Immature natural killer cell (primary cell): ENCODE measurements at regions not wholly inside any gene's neighbourhood (a gene's known extent, or its start where the extent isn't known, plus 50 kb on each side); places are given as distances from the start of the nearest gene placed in this dataset.

Experiments used
- DNase-seq, 3 donors: peaks; one replicate each; pipeline ENCODE4 v3.0.0; 2022; ENCODE audit warnings: mixed read lengths in 1 of 3
- H3K27ac Mint-ChIP-seq, 6 donors: one replicate each; pipeline ENCODE4 v1.8.0; 2020; ENCODE audit warnings: mixed read lengths in 6 of 6, mild to moderate bottlenecking in 5 of 6, inconsistent platforms in 4 of 6, moderate library complexity in 3 of 6
- H3K27me3 Mint-ChIP-seq, 3 donors: one replicate each; pipeline ENCODE4 v1.8.0; 2020 to 2021; ENCODE audit warnings: low read depth in 3 of 3, mild to moderate bottlenecking in 3 of 3, mixed read lengths in 3 of 3, moderate library complexity in 3 of 3, inconsistent platforms in 1 of 3
- H3K36me3 Mint-ChIP-seq, 3 donors: one replicate each; pipeline ENCODE4 v1.8.0; 2020; ENCODE audit warnings: mixed read lengths in 3 of 3, inconsistent platforms in 2 of 3, mild to moderate bottlenecking in 2 of 3
- H3K4me1 Mint-ChIP-seq, 2 donors: one replicate each; pipeline ENCODE4 v1.8.0; 2020; ENCODE audit warnings: inconsistent platforms in 2 of 2, mild to moderate bottlenecking in 2 of 2, mixed read lengths in 2 of 2, moderate library complexity in 1 of 2
- H3K4me3 Mint-ChIP-seq, 5 donors: one replicate each; pipeline ENCODE4 v1.8.0; 2020; ENCODE audit warnings: mild to moderate bottlenecking in 5 of 5, mixed read lengths in 5 of 5, inconsistent platforms in 3 of 5, moderate library complexity in 3 of 5
- H3K9me3 Mint-ChIP-seq, 6 donors: one replicate each; pipeline ENCODE4 v1.8.0; 2020; ENCODE audit warnings: mild to moderate bottlenecking in 6 of 6, mixed read lengths in 6 of 6, inconsistent platforms in 4 of 6, moderate library complexity in 3 of 6

DNA sequence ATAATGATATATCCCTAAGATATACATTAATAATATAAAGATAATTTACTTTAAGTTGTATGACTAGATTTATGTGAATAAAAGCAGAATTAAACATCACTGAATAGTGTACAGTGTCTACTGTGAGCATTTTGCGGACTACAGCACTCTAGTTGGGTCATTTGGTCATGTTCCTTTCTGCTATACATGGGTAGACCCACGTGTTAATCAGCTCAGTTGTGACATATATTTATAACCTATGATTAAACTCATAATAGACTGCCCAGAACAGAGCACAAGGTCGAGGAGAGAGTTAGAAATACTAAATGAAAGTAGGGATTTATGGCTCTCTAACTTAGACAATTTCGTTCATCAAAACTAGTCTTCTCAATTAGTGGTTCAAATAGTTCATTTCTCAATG, 852.7 kb downstream of the EPHA7 start:
- peaks cover 7 to 43% (median 16%) of the 10 kb centered on the region in 6 donors for H3K9me3 Mint-ChIP-seq
- no peak overlapping the region for H3K4me3 Mint-ChIP-seq
- no peaks in the 10 kb centered on the region for H3K4me1 Mint-ChIP-seq
- DNase-seq, result no peak
- no peak overlapping the region for H3K27ac Mint-ChIP-seq
- H3K27me3 Mint-ChIP-seq, result no peaks in the 10 kb centered on the region
- H3K36me3 Mint-ChIP-seq, result no peaks in the 10 kb centered on the region

DNA sequence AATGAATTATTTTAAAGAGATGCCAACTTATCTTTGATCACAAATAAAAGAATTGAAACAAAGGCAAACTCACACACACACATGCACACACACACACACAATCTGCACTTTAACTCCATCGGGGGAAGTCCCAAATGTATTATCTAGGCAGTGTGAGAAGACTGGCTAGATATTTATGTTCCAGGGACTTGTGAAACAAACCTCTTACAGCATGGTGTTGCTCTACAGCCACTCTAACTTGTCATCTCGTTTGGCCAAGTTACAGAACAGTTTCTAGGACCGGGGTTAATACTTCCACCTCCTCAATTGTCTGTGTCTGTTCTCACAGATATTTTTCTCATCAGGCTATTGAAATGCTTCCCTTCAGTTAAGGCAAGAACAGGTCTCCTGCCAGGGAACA, 855.0 kb downstream of the EPHA7 start:
- Mint-ChIP-seq H3K4me1 (no peaks in the 10 kb centered on the region), H3K27ac (no peak overlapping the region), H3K9me3 (peaks cover 4 to 54% (median 19%) of the 10 kb centered on the region in 6 donors), H3K27me3 (peaks cover 0 to 1% (median 0%) of the 10 kb centered on the region in 3 donors), H3K36me3 (no peaks in the 10 kb centered on the region), H3K4me3 (no peak overlapping the region)
- no peak for DNase-seq

DNA sequence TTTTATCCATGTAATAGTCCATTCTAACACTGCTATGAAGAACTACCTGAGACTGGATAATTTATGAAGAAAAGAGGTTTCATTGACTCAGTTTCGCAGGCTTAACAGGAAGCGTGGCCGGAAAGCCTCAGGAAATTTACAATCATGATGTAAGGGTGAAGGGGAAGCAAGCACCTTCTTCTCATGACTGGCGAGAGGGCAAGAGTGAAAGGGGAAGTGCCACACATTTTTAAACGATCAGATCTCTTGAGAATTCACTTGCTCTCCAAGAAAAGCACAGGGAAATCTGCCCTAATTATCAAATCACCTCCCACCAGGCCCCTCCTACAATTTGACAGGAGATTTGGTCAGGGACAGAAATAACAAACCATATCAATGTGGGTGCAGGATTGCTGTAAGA, 859.7 kb downstream of the EPHA7 start:
- no peak overlapping the region for H3K4me3 Mint-ChIP-seq
- H3K27me3 Mint-ChIP-seq, result peaks cover 0 to 2% (median 1%) of the 10 kb centered on the region in 3 donors
- peaks cover under 1 to 40% (median 18%) of the 10 kb centered on the region in 6 donors for H3K9me3 Mint-ChIP-seq
- no peak for DNase-seq
- H3K4me1 Mint-ChIP-seq, result no peaks in the 10 kb centered on the region
- H3K36me3 Mint-ChIP-seq, result no peaks in the 10 kb centered on the region
- H3K27ac Mint-ChIP-seq, result no peak overlapping the region

DNA sequence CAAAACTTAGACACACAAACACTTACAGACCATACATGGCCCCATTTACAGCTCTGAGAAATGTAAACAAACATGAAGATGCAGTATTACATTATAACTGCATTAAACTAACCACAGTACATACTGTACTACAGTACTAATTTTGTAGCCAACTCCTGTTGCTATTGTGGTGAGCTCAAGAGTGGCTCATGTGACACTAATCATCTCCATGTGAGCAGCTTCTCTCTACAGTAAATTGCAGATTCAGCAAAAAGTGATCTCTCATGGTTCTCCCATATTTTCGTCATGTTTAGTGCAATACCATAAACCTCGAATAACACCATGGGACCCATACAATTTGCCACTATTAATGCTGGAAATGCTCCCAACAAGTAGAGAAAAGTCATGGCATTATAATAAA, 860.4 kb downstream of the EPHA7 start:
- Mint-ChIP-seq H3K36me3 (no peaks in the 10 kb centered on the region), H3K4me3 (no peak overlapping the region), H3K4me1 (no peaks in the 10 kb centered on the region), H3K27me3 (peaks cover 0 to 2% (median 1%) of the 10 kb centered on the region in 3 donors), H3K9me3 (peaks cover 0 to 34% (median 15%) of the 10 kb centered on the region in 6 donors), H3K27ac (no peak overlapping the region)
- no peak for DNase-seq

DNA sequence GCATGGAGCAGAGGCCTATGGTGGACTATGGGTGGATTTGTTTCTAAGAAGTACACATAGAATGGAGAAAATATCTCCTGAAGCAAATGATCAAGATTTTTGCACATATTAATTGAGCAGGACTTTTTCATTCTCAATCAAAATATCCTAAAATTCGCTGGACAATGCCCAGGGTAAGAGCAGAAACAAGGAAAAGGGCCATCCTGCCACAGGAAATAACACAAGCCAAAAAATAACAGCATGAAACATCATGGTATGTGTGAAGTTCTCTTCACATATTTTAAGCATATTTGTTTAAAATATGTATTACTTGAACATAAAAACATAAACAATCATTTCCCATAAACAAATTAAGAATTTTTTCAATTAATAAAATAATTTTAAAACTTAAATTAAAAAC, 868.9 kb downstream of the EPHA7 start:
- H3K27me3 Mint-ChIP-seq, result peaks cover 0 to 2% (median 0%) of the 10 kb centered on the region in 3 donors
- peaks cover 4 to 35% (median 18%) of the 10 kb centered on the region in 6 donors for H3K9me3 Mint-ChIP-seq
- no peak overlapping the region for H3K4me3 Mint-ChIP-seq

DNA sequence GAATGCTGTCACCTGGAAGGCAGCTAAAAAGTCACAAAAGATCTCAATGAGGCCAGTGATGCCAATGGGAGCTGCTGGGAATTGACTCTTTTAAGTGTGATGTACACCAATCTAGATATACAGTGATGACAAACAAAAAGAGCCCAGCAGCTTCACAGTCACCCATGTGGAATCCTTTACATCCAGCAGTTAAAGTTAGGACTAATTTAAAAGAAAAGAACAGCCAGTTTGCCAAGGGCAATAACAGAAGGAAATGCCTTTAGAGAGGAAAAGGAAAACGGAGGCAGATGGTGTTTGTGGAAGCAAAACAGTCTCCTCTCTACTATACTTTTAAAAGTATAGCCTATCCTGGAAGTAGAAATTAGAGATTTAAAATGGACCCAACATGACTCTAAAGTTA, 873.5 kb downstream of the EPHA7 start:
- Mint-ChIP-seq H3K4me3 (no peak overlapping the region), H3K27ac (no peak overlapping the region), H3K9me3 (peaks cover 6 to 61% (median 19%) of the 10 kb centered on the region in 6 donors), H3K4me1 (no peaks in the 10 kb centered on the region), H3K27me3 (no peaks in the 10 kb centered on the region), H3K36me3 (no peaks in the 10 kb centered on the region)
- no peak for DNase-seq

More for the DNA sequence above, 868.9 kb downstream of the EPHA7 start:
- no peak overlapping the region for H3K27ac Mint-ChIP-seq
- DNase-seq, result no peak
- H3K4me1 Mint-ChIP-seq, result no peaks in the 10 kb centered on the region
- no peaks in the 10 kb centered on the region for H3K36me3 Mint-ChIP-seq

DNA sequence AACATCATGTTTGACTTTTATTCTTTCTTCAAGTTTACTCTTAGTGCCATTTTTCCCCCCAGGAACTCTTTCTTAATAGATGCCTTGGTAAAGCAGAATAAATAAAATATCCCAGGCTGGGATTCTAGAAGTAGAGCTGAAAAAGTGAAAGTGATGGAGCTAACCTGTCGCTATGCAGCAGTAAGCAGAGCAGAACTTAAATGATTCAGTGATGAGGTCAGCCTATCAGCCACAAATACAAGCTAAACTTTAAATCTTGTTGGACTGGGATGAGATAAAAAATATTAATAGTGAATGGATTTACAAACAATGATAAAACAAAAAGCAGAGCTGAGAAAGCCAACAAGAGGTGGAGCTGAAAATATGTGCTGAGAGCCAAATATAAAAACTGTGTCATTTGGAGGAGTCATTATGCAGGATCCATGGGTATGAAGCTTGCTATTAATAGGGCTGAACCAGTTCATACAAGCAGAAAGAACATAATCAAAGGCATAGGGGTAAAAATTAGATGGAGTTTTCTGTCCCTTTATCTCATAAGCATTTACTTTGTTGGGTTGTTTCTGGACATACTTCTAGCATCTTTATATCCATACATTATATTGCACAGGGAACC, 877.8 kb downstream of the EPHA7 start:
- no peak for DNase-seq
- no peaks in the 10 kb centered on the region for H3K36me3 Mint-ChIP-seq
- H3K4me3 Mint-ChIP-seq, result no peak overlapping the region
- H3K27me3 Mint-ChIP-seq, result no peaks in the 10 kb centered on the region
- peaks cover 8 to 48% (median 17%) of the 10 kb centered on the region in 6 donors for H3K9me3 Mint-ChIP-seq
- H3K27ac Mint-ChIP-seq, result no peak overlapping the region
- no peaks in the 10 kb centered on the region for H3K4me1 Mint-ChIP-seq

DNA sequence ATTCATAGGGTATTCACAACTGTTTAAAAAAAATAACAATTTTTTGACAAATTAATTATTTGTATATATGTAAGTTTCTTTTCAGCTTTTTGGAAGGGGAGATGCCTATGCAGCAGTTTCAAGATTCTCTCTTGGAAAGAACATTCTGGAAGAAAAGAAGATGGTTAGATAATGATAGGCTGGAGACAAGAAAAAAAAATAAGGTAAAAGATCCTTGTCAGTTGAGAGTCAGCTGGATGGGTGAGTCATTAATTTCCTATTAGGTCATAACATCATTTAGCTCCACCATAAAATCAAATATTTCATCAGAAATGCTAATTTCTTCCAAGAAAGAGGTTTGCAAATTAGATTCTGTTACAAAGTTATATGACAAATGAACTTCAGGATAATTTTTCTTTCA, 880.4 kb downstream of the EPHA7 start:
- Mint-ChIP-seq H3K27ac (no peak overlapping the region), H3K27me3 (no peaks in the 10 kb centered on the region), H3K36me3 (no peaks in the 10 kb centered on the region), H3K4me3 (no peak overlapping the region), H3K4me1 (no peaks in the 10 kb centered on the region), H3K9me3 (peaks cover 6 to 53% (median 16%) of the 10 kb centered on the region in 6 donors)
- no peak for DNase-seq

DNA sequence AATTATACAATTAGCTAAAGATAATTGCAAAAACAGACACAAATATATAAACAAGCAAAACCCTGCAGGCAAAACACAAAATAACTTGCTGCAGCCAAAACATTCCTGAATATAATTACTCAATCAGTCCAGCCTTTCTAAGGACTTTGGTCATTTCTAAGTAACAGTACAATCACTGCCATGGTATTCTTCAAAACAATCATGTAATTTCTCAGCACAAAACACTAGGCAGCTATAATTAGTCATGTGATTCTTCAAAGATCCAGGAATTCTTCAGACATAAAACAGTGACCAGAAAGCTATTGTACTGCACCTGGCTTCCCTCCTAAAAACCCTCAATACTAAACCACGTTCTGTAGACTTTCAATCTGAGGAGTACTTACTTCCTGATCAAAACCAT, 881.1 kb downstream of the EPHA7 start:
- Mint-ChIP-seq H3K27me3 (no peaks in the 10 kb centered on the region), H3K36me3 (no peaks in the 10 kb centered on the region), H3K4me3 (no peak overlapping the region), H3K27ac (no peak overlapping the region), H3K9me3 (peaks cover 6 to 52% (median 17%) of the 10 kb centered on the region in 6 donors), H3K4me1 (no peaks in the 10 kb centered on the region)
- DNase-seq, result no peak

DNA sequence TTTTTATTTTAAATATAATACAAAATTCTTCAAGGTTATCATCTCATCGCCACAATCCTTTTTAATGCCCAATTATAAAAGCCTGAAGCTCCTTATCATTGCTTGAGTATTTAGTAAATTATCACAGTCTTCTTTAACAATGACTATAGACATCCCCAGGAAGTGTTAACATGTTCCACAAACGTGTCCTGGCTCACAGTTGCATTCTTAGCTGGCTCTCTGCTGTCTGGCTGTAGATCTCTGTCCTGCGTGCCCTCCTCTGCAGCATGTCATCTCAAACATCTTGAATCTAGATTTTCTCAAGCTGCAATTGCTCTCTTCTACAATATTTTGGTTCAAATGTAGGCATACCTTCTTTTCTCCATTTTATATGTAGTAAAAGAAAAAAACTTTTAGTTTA, 885.2 kb downstream of the EPHA7 start:
- DNase-seq, result no peak
- Mint-ChIP-seq H3K36me3 (no peaks in the 10 kb centered on the region), H3K4me3 (no peak overlapping the region)

DNA sequence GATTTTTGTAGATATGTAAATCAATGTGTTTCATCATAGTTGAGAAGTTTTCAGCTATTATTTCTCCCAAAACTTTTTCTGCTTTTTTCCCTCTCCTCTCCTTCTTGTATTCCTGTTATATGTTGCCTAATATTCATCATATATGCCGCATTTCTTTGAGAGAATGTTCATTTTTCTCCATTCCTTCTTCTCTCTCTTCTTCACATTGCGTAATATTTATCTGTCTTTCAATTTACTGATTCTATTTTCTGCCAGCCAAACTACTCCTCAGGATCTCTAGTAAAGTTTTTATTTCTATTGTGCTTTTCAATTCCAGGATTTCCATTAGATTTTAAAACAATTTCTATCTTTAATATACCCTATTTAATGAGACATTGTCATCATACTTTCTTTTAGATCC, 896.8 kb downstream of the EPHA7 start:
- Mint-ChIP-seq H3K27me3 (no peaks in the 10 kb centered on the region), H3K27ac (no peak overlapping the region), H3K9me3 (peaks cover 12 to 41% (median 25%) of the 10 kb centered on the region in 6 donors), H3K4me3 (no peak overlapping the region), H3K4me1 (no peaks in the 10 kb centered on the region), H3K36me3 (no peaks in the 10 kb centered on the region)
- DNase-seq, result no peak

More for the DNA sequence above, 885.2 kb downstream of the EPHA7 start:
- Mint-ChIP-seq H3K27me3 (no peaks in the 10 kb centered on the region), H3K27ac (no peak overlapping the region), H3K4me1 (no peaks in the 10 kb centered on the region), H3K9me3 (peaks cover 3 to 51% (median 14%) of the 10 kb centered on the region in 6 donors)

DNA sequence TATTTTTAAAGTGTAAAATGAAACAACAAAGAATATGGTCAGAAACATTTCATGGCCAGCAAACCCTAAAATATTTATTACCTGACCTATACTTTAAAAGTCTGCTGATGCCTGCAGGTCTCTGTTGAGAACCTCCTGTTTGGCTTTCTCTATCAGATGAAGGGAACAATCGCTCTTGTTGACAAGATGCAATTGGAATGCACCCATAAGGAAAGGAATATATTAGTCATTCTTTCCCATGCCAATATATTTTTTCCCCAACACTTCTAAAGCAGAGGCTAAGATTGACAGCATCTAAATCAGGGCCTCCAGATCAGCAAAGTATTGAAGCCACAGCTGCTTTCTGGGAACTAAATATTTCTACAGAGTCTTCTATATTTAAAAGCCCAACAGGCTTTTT, 897.8 kb downstream of the EPHA7 start:
- H3K36me3 Mint-ChIP-seq, result no peaks in the 10 kb centered on the region
- no peak for DNase-seq
- H3K9me3 Mint-ChIP-seq, result peaks cover 7 to 32% (median 22%) of the 10 kb centered on the region in 6 donors
- H3K27ac Mint-ChIP-seq, result no peak overlapping the region
- no peaks in the 10 kb centered on the region for H3K4me1 Mint-ChIP-seq
- H3K27me3 Mint-ChIP-seq, result no peaks in the 10 kb centered on the region
- no peak overlapping the region for H3K4me3 Mint-ChIP-seq

DNA sequence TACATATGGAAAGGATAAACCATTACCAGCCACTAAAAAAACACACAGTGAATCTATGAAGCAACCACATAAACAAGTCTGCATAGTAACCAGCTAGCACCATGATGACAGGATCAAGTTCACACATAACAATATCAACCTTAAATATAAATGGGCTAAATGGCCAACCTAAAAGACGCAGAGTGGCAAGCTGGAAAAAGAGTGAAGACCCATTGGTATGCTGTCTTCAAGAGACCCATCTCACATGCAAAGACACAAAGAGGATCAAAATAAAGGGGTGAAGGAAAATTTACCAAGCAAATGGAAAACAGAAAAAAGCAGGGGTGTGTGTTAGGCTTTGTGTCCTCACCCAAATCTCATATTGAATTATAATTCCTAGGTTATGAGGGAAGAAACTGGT, 909.2 kb downstream of the EPHA7 start:
- no peak overlapping the region for H3K27ac Mint-ChIP-seq
- H3K9me3 Mint-ChIP-seq, result peaks cover 13 to 53% (median 36%) of the 10 kb centered on the region in 6 donors
- H3K27me3 Mint-ChIP-seq, result peaks cover 0 to 2% (median 2%) of the 10 kb centered on the region in 3 donors

DNA sequence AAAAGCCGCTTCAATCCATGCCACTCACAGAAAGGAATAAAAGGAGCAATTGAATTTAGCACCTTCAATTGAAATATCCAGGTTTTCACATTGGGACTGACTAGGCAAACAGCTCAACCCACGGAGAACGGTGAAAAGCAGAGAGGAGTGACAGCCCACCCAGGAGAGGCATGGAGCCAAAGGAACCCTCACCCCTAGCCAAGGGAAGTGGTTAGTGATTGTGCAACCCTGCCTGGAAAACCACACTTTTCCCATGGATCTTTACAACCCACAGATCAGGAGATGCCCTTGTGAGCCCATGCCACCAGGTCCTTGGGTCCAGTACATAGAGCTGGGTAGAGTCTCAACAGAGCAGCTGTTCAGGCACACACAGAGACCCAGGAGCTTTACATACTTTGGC, 911.8 kb downstream of the EPHA7 start:
- H3K4me3 Mint-ChIP-seq, result no peak overlapping the region
- no peaks in the 10 kb centered on the region for H3K4me1 Mint-ChIP-seq
- no peak for DNase-seq
- peaks cover 0 to 5% (median 2%) of the 10 kb centered on the region in 3 donors for H3K27me3 Mint-ChIP-seq
- H3K9me3 Mint-ChIP-seq, result peaks cover 13 to 62% (median 37%) of the 10 kb centered on the region in 6 donors
- peaks cover 0 to 3% (median 0%) of the 10 kb centered on the region in 3 donors for H3K36me3 Mint-ChIP-seq
- no peak overlapping the region for H3K27ac Mint-ChIP-seq

More for the DNA sequence above, 909.2 kb downstream of the EPHA7 start:
- Mint-ChIP-seq H3K4me3 (no peak overlapping the region), H3K36me3 (peaks cover 0 to 3% (median 0%) of the 10 kb centered on the region in 3 donors), H3K4me1 (no peaks in the 10 kb centered on the region)
- DNase-seq, result no peak

DNA sequence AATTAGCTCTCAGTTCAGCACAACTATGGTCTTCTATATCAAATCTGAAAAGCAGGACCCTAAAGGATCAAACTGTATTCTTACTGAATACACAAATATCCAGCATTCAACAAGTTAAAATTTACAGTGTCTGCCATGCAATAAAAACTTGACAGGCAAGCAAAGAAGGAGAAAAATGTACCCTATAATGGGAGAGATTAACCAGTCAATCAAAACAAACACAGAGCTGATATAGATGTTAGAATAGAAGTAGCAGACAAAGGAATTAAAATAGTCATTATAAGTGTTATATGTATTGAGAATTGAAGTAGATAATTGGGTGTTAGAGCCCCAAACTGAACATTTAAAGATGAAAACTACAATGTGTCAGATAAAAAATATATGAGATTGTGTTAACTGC, 914.9 kb downstream of the EPHA7 start:
- Mint-ChIP-seq H3K27ac (no peak overlapping the region), H3K36me3 (no peaks in the 10 kb centered on the region), H3K4me3 (no peak overlapping the region), H3K4me1 (no peaks in the 10 kb centered on the region), H3K27me3 (peaks cover 0 to 5% (median 2%) of the 10 kb centered on the region in 3 donors), H3K9me3 (peaks cover 5 to 38% (median 20%) of the 10 kb centered on the region in 6 donors)
- no peak for DNase-seq
